Activated naive CD4-positive, alpha-beta T cell treated with anti-CD3 and anti-CD28 coated beads, Interleukin-2, amount 50 U/mL, for 72 hours (primary cell): ENCODE measurements at regions not wholly inside any gene's neighbourhood (a gene's known extent, or its start where the extent isn't known, plus 50 kb on each side); places are given as distances from the start of the nearest gene placed in this dataset.

Source experiments
- ATAC-seq, 2 donors: fragments of 150-1000 bp; cut with Tn5 transposase; 2 replicates each; pipeline ENCODE4 v1.10.0; 2021; ENCODE audit warnings: mild to moderate bottlenecking in 2 of 2, moderate library complexity in 2 of 2
- DNase-seq, 2 donors: peaks; one replicate each; pipeline ENCODE4 v3.0.0; 2021 to 2022; ENCODE audit warnings: low spot score in 2 of 2
- H3K27ac Mint-ChIP-seq, 2 donors: one replicate each; pipeline ENCODE4 v1.8.0; 2022; ENCODE audit warnings: mild to moderate bottlenecking in 2 of 2, mixed read lengths in 2 of 2
- H3K36me3 Mint-ChIP-seq, 2 donors: one replicate each; pipeline ENCODE4 v1.8.0; 2022; ENCODE audit warnings: mixed read lengths in 2 of 2
- H3K9me3 Mint-ChIP-seq, 2 donors: one replicate each; pipeline ENCODE4 v1.8.0; 2022; ENCODE audit warnings: mixed read lengths in 2 of 2

- ATAC-seq (no peak), DNase-seq (no peak)
- Mint-ChIP-seq H3K36me3 (no peaks in the 10 kb centered on the region), H3K27ac (no peak overlapping the region), H3K9me3 (no peaks in the 10 kb centered on the region)
Measured at GRCh38 chr2:217706095-217706494, 296.7 kb downstream of the TNS1 start.

DNA sequence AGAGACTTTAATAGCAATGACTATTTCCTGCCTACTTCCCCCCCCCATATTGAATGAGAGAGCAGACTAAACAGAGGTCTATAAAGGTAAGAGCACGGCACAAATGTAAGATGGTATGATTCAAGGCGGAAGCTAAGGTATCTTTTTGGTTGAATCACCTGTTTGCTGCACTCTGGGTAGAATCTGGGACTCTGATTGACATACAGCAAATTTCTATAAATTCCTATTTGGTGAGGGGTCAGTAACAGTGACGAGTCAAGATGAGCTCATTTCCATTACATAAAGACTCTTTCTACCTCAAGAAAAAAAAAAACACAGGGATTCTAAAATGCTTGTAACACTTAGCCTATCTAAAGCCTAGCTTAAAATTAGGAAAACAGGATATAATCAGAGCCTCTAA lies 297.3 kb downstream of the TNS1 start:
- H3K27ac Mint-ChIP-seq: no peak overlapping the region
- ATAC-seq (no peak), DNase-seq (no peak)
- no peaks in the 10 kb centered on the region for H3K36me3 Mint-ChIP-seq
- no peaks in the 10 kb centered on the region for H3K9me3 Mint-ChIP-seq

GRCh38 chr2:217703999-217704398 lies 298.8 kb downstream of the TNS1 start:
- DNase-seq (no peak), ATAC-seq (no peak)
- no peaks in the 10 kb centered on the region for H3K36me3 Mint-ChIP-seq
- H3K9me3 Mint-ChIP-seq: no peaks in the 10 kb centered on the region
- no peak overlapping the region for H3K27ac Mint-ChIP-seq

GRCh38 chr2:217703102-217703501 lies 299.7 kb downstream of the TNS1 start:
- Mint-ChIP-seq H3K36me3 (no peaks in the 10 kb centered on the region), H3K27ac (no peak overlapping the region), H3K9me3 (no peaks in the 10 kb centered on the region)
- ATAC-seq (no peak), DNase-seq (no peak)

DNA sequence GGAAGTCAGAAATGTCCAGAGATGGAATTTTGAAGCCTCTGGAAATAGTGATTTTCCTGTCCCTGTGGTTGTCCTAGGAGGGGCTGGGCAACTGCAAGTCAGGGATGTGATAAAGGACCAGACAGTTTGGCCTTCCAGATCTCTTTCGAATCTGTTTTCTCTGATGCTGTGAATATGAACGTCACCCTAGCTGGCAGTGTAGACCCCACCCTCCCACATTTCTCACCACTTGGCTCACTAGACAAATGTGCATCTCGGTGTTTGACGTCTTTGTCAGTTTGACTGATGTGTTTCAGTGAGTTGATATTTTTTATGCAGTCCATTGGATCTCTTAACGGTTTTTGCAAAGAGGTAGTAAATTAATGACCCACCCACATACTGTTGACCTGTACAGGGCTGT lies 301.2 kb downstream of the TNS1 start:
- ATAC-seq (no peak), DNase-seq (no peak)
- no peak overlapping the region for H3K27ac Mint-ChIP-seq
- H3K36me3 Mint-ChIP-seq: no peaks in the 10 kb centered on the region
- H3K9me3 Mint-ChIP-seq: peaks cover 0 to 3% of the 10 kb centered on the region in 2 donors

DNA sequence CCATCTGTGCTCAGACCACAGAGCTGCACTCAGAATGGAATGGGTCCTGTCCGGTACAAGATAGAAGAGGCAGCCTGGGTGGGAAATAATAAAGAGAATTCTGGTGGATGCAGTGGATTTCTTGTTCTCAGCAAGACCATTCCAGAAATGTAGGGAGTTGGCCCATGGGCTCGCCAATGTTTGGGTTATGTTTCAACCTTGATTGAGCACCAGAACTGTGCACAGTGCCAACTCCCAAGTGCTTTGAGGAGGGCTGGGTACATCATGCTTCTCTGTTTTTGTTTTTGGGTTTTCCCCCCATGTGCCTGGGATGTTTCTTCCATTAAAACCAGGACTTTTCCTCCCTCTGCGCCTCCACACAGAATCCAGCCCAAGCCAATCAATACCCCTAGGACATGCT lies 304.1 kb downstream of the TNS1 start:
- H3K9me3 Mint-ChIP-seq: peaks cover 0 to 7% of the 10 kb centered on the region in 2 donors
- H3K27ac Mint-ChIP-seq: no peak overlapping the region
- H3K36me3 Mint-ChIP-seq: no peaks in the 10 kb centered on the region
- DNase-seq: no peak
- no peak for ATAC-seq

DNA sequence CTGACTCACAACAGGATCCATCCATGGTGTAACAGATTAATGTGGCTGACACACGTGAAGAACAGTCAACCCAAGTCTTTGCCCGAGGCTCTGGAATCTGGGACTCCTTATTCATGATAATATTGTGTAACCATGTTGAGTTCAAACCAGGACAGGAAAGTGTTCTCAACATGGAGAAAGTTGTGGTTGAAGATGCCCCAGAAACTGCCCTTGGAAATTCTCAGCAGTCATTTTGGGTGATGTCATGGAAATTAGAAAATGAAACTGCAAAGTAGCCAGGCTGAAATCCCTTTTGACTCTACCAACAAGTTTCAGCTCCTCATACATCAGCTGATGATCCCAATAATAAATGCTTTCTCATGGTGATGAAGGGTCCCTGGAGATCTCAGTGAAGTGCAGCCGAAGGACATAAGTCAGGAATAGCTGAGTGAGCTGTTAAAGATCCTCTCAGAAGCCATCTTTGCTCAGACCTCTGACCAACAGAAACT lies 307.7 kb downstream of the TNS1 start:
- Mint-ChIP-seq H3K36me3 (no peaks in the 10 kb centered on the region), H3K27ac (no peak overlapping the region), H3K9me3 (peaks cover 0 to 7% of the 10 kb centered on the region in 2 donors)
- DNase-seq (no peak), ATAC-seq (peak in 1 of 2 donors; percentile 29)

GRCh38 chr2:217694291-217694690 lies 308.5 kb downstream of the TNS1 start:
- Mint-ChIP-seq H3K36me3 (no peaks in the 10 kb centered on the region), H3K9me3 (peaks cover 0 to 7% of the 10 kb centered on the region in 2 donors), H3K27ac (no peak overlapping the region)
- ATAC-seq: no peak
- DNase-seq: no peak

GRCh38 chr2:217693363-217693762 lies 309.4 kb downstream of the TNS1 start:
- ATAC-seq (no peak), DNase-seq (no peak)
- H3K9me3 Mint-ChIP-seq: peaks cover 0 to 7% of the 10 kb centered on the region in 2 donors
- H3K36me3 Mint-ChIP-seq: no peaks in the 10 kb centered on the region
- no peak overlapping the region for H3K27ac Mint-ChIP-seq

DNA sequence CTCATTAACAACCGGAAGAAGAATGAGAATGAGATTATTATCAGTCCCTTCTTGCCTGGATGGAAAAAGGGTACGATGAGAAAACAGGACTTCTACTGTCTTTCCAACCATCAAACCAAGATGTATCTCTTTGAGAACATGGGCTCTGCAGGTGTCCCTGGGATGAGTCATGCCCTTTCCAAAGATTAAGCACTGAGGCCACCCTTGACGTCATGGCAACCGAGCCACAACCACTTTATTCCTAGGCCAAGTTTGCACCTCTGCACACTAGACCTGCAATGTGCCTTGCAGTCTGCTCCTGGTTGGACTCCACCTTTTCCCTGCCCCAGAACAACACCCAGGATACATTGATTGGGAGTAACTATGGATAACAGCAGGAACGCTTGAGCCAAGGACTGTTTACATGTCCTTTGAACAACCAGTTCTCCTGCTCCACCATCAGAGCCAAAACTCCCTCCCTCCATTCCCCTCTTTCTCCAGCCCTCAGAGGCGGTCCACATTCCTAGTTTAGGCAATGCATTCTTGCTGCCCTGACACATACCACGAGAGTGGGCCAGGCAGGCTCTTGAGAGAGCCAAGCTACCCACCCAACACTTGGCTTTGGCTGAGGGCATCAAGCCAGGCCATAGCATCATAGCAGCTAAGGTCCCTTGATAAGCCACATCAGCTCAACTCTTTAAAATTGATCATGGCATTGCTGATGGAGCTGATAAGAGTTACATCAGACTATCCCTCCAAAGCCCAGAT lies 310.7 kb downstream of the TNS1 start:
- DNase-seq: no peak
- no peak overlapping the region for H3K27ac Mint-ChIP-seq
- peaks cover 0 to 4% of the 10 kb centered on the region in 2 donors for H3K9me3 Mint-ChIP-seq
- ATAC-seq: no peak
- H3K36me3 Mint-ChIP-seq: no peaks in the 10 kb centered on the region

GRCh38 chr2:217691516-217691915 lies 311.3 kb downstream of the TNS1 start:
- DNase-seq: no peak

DNA sequence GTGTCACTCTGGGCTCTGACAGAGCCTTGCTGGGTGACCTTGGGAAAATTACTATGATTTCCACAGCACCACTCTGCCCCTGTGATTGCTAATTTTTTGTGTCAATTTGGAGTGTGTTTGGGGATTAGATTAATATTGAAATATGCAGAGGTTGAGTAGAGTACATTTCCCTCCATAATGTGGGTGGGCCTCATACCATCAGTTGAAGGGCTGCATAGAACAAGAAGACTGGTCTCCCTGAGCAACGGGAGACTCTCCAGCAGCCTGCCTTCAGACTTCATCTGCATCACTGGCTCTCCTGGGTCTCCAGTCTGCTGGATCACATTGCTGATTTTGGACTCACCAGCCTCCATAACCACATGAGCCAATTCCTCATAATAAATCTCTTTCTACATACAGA lies 313.7 kb downstream of the TNS1 start:
- ATAC-seq: no peak
- DNase-seq: no peak
- Mint-ChIP-seq H3K36me3 (no peaks in the 10 kb centered on the region), H3K9me3 (no peaks in the 10 kb centered on the region), H3K27ac (no peak overlapping the region)

More at GRCh38 chr2:217691516-217691915, 311.3 kb downstream of the TNS1 start:
- H3K27ac Mint-ChIP-seq: no peak overlapping the region
- no peaks in the 10 kb centered on the region for H3K36me3 Mint-ChIP-seq
- peaks cover 0 to 4% of the 10 kb centered on the region in 2 donors for H3K9me3 Mint-ChIP-seq
- ATAC-seq: no peak

GRCh38 chr2:217688494-217688893 lies 314.3 kb downstream of the TNS1 start:
- ATAC-seq (no peak), DNase-seq (no peak)
- Mint-ChIP-seq H3K9me3 (no peaks in the 10 kb centered on the region), H3K27ac (no peak overlapping the region), H3K36me3 (no peaks in the 10 kb centered on the region)

- Mint-ChIP-seq H3K9me3 (no peaks in the 10 kb centered on the region), H3K36me3 (no peaks in the 10 kb centered on the region), H3K27ac (no peak overlapping the region)
- no peak for ATAC-seq
- no peak for DNase-seq
Measured at GRCh38 chr2:217687771-217688170, 315.0 kb downstream of the TNS1 start.

DNA sequence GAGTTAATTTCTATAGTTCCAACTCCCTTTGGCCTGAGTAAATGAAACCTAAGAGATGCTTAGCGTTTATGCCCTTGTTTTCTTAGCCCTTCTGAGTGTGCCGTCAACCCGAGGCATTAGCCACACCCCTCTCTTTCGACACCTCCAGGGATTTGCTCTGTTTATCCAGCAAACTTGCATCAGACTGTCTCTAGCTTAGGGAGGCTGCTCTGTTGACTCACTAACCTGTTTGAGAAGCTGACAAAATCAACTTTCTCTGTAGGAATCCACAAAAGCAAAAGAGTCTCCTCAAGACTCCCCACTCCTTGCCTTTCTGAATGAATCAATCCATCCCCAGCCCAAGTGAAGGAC lies 317.6 kb downstream of the TNS1 start:
- no peaks in the 10 kb centered on the region for H3K9me3 Mint-ChIP-seq
- H3K36me3 Mint-ChIP-seq: no peaks in the 10 kb centered on the region
- ATAC-seq: no peak
- DNase-seq: no peak
- no peak overlapping the region for H3K27ac Mint-ChIP-seq

DNA sequence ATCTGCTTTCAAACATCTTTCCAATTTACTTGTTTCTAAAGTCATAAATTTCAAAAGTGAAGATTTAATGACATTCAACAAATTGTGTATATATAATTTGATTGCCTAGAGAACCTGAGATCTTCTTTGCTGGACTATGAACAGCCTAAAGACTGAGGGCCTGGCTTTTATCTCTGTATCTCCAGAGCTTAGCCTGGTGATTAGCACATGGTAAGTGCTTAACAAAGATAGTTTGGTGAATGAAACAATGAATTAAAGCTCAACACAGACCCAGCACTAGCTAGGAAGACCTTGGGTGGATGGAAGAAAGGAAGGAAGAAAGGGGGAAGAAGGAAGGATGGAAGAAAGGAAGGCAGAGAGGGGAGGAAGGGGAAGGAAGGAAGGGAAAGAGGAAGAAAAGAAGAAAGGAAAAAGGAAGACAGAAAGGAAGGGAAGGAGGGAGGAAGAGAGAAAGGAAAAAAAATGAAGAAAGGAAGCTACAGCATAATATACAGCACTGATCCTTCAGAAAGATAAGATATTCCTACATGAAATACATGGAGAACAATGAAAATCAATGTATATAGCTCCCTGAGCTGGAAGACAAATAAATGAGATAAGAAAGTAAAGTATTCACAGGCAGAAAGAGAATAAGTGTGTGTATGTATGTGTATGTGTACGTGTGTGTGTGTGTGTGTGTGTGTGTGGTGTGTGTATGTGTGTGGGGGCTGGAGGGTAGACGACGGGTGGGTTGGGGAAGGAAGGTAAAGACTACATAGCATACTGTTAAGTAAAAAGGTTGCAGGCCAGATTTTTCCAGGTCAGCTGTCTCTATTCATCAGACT lies 318.2 kb downstream of the TNS1 start:
- no peak for DNase-seq
- peak overlapping the region in 1 of 2 donors; percentile 1 for H3K27ac Mint-ChIP-seq
- H3K9me3 Mint-ChIP-seq: no peaks in the 10 kb centered on the region
- no peak for ATAC-seq
- H3K36me3 Mint-ChIP-seq: no peaks in the 10 kb centered on the region

DNA sequence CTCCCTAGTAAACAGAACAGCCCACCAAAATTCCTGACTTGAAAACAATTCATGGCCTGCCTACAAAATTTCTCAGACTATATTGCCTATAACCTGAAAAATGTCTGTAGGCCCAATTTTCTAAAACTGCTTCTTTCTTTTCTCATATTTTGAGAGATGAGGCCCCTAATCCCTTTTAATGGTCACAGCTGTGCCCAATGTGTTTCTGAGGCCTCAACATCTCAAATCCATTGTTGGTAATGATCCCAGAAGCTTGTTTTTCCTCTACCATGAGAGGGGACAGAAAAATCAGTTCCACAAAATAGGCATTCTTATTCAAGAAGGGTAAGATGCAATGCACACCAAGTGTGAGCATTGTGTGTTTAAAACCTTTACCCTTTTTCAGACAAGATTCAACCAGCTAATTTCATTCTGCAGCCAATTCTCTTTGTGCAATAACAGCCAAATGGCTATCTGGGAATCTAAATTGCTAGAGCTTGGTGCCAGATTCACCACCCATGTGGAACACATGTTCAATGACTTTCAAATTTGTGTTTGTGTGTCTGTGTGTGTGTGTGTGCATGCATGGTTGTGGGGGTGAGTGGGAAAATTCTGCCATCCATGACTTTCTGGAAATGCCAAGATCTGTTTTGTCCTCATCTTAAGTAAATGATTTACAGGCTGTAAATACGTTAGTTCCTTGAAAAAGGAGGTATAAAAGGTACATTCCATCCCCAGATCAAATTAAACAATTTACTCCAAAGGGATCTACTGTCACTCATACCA lies 319.5 kb downstream of the TNS1 start:
- Mint-ChIP-seq H3K9me3 (peaks cover 0 to 5% of the 10 kb centered on the region in 2 donors), H3K27ac (no peak overlapping the region), H3K36me3 (no peaks in the 10 kb centered on the region)
- ATAC-seq (no peak), DNase-seq (no peak)
